ENCODE measurements at regions not wholly inside any gene's neighbourhood (a gene's known extent, or its start where the extent isn't known, plus 50 kb on each side); places are given as distances from the start of the nearest gene placed in this dataset.

DNA sequence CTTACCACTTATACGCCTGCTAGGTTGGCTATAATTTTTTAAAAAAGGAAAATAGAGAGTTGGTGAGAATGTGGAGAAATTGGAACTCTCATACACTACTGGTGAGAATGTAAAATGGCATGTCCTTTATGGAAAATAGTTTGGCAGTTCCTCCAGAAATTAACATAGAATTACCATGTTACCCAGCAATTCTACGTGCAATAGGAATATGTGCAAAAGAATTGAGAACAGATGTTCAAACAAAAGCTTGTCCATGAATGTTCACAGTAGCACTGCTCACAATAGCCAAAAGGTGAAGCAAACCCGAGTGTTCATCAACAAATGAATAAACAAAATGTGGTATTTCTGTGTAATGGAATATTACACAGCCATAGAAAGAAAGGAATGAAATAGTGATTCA lies 592.2 kb downstream of the DHX35 start:
- in situ Hi-C loops (cut with MboI; ENCODE audit: low sequenced_read_pairs), result no loop called here

- in situ Hi-C loops (cut with MboI; ENCODE audit: low sequenced_read_pairs), result no loop called here
Observed at GRCh38 chr20:39553120-39553519, 591.0 kb downstream of the DHX35 start.

DNA sequence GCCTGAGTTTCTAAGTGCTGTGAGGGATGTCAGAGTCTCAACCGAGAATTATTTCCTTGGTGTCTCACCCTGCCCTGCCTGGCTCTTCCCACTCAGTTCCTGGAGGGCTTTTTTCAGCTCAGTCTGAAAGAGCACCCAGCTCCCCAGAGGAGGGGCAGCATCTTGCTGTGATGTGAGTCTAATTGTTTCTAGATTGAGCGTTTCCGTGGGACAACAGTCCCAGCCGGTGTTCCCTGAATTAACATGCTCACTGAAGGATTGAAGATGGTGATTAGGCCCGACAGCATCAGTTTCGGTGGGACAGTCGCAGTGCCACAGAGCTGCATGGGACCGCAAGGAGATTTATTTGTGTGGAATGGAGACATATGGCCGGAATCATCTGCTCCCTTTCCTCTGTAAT lies 587.6 kb downstream of the DHX35 start:
- in situ Hi-C loops (cut with MboI; ENCODE audit: low sequenced_read_pairs), result no loop called here

DNA sequence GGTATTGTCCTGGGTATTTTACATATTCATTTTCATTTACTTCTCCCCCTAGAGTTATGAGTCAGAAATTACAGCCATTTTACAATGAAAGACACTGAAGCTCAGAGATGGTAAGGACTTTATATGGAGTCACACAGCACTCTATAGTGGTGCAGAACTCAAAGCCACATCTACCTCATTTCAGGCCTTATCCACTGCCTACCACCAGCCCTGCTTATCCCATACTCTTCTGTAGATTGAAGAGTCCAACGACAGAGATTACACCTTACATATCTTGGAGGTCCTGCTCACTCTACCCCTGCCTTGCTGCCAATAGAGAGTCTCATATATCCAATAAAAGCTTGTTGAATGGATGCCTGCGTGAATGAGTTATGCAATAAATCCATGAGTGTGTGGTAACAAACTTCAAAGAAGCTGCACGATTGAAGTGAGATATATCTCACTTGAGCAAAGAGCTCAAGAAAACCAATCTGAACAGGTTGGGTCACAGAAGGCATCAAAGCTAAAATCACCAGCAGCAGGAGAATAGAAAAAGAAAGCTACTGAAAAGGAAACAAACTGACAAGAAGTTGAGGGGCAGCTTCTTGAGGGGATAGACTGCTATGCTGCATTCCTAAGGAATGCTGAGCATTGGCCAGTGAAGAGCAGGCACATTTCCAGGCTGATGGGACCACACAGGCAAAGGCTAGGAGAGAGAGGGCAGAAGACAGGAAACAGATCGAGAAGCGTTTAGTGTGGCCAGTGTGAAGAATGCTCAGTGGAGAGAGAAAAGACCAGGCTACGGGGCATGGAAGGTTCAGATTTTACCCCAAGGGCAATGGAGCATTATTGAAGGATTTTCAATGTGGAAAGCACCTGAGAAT lies 585.6 kb downstream of the DHX35 start:
- in situ Hi-C loops (cut with MboI; ENCODE audit: low sequenced_read_pairs), result no loop called here

DNA sequence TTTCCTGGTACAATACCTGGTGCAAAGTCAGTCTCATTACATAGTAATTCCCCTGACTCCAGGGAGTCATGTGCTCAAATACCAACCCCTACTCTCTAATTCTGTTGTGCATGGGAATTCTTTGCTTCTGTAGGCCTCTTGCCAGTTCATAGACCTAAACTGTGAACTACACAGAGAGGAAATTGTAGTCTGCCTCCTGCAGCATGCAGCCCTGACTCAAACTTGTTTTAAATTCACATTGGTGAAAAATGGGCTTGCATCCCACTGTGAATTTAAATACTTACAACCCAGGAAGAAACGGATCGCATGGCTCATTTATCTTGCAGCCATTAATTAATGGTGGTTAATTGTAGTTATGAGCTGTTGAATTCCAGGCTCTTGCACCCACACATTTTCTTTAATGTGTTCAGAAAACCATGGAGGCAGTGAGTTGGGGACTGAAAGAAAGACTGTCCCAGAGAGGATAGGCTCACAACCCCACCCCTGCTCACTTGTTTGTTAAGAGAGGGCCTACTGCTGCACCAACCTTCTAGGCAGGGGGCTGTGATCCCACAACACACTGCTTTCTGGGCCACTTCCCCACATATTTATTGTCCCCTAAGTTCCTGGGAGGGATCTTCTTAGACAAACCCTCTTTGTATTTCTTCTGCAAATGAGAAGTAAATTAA lies 579.1 kb downstream of the DHX35 start:
- in situ Hi-C loops (cut with MboI; ENCODE audit: low sequenced_read_pairs), result no loop called here

GRCh38 chr20:39538317-39538716 lies 576.2 kb downstream of the DHX35 start:
- in situ Hi-C loops (cut with MboI; ENCODE audit: low sequenced_read_pairs), result no loop called here

DNA sequence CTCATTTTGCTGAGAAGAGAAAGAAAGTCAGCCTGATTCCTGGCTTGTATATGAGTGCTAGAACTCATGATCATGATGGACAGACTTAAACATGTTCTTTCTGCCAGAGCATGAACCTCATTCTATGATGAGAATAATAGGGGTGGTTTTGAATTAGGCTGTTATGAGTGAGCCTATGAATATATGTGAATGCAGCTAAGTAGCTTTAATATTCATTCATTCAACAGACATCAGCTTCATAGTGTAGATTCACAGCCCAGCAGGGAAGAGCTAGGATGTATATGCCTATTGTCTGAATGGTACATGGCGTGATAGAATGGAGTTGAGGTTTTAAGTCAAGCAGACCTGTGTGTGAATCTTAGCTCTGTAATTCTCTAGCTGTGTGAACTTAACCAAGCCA lies 573.2 kb downstream of the DHX35 start:
- in situ Hi-C loops (cut with MboI; ENCODE audit: low sequenced_read_pairs), result no loop called here

GRCh38 chr20:39534846-39535245 lies 572.7 kb downstream of the DHX35 start:
- in situ Hi-C loops (cut with MboI; ENCODE audit: low sequenced_read_pairs), result no loop called here

DNA sequence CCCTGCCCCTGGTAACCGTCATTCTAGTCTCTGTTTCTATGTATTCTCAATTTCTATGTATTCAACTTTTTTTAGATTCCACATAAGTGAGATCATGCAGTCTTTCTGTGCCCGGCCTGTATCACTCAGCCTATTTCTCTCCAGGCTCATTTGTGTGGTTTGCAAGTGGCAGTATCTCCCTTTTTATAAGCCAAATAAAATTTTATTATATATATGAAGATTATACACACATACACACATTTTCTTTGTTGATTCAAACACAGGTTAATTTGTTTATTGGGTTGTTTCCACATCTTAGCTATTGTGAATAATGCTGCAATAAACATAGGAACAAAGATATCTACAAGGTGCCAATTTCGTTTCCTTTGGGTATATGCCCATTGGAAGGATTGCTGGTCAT lies 571.7 kb downstream of the DHX35 start:
- in situ Hi-C loops (cut with MboI; ENCODE audit: low sequenced_read_pairs), result no loop called here

DNA sequence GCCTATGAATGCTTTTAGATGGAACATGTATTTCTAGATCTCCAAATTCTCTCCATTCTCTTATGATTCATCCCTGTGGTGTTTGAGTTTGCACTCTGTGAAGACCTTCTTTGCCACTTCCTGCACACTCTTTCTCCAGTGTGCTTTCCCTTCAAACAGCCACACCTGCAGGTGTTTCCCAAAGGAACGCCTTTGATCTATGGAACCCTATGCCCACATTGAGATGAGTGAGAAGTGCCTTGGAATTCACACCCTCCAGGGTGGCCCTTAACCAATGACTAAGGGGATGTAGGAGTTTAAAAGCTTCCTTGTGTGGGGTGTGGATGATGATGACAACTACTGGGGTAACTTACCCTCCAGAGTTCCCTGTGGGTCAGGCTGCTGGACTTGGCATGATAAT lies 570.1 kb downstream of the DHX35 start:
- in situ Hi-C loops (cut with MboI; ENCODE audit: low sequenced_read_pairs), result no loop called here

DNA sequence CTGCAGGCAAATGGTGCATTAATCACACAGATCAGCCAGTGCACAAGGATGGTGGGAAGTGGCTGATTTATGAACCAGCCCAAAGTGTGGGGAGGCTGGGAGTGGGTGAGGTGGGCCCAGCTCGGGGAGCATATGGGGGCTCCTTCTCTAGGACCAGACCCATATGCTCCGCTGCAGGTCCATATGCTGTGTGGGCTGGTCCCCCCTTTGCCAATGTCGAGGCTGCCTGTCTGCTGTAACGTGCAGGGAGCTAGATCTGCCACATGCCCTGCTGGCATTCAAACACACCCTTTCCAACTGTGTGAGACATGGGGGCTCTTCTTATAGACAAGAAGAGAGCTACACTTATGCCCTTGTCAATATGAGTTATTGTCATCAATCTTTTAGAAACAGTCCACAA lies 566.3 kb downstream of the DHX35 start:
- in situ Hi-C loops (cut with MboI; ENCODE audit: low sequenced_read_pairs), result no loop called here

- in situ Hi-C loops (cut with MboI; ENCODE audit: low sequenced_read_pairs), result no loop called here
Observed at GRCh38 chr20:39524371-39524911, 562.3 kb downstream of the DHX35 start.

DNA sequence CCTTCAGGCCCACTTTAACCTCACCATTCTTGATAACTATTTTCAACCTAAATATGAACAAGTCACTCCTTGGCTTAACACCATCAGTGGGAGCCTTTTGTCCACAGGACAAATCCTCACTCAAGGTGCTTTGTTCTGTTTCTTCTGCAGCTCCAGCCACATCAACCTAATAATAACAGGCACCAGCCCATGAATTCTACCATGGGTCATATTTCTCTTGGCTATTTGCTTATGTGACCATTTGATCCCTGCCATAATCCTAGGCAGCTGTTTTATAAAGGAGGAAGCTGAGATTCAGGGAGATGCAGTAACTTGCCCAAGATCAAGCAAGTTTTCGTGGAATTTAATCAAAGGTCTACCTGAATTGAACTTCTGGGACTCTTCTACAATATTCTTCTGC lies 561.3 kb downstream of the DHX35 start:
- in situ Hi-C loops (cut with MboI; ENCODE audit: low sequenced_read_pairs), result no loop called here

DNA sequence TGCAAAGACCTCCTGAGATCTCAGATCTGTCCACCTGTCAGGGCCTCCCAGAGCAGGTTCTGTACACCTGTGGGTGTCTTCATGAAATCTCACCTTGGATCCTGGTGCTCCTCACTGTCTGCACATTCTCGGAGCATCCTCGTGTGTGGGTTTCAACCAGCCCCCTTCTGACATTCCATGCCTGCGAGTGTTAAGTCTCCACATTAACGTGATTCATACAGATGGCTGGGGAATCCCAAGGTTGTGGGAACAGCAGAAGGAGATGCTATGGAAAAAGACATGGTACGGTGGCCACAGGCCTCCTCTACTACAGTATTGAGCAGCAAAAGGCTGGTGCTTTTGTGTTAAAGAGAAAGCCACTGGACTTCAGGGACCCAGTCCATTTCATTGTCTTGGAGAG lies 556.5 kb downstream of the DHX35 start:
- in situ Hi-C loops (cut with MboI; ENCODE audit: low sequenced_read_pairs), result no loop called here

DNA sequence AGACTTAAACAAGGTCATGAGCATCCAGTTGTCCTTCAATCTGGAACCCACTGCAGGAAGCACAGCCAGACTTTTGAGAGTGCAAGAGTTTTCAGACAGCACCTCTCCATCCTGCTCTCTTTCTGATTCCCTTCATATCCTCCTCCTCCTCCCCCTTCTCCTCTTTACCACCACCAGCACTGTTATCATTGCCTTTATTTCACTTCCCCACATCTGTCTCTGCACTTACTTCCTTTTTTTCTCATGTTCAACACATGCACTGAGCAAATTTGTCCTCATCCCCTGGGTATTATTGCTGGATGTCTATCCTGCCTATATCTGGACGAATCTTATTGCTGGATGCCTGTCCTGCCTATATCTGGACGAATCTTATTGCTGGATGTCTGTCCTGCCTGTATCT lies 554.8 kb downstream of the DHX35 start:
- in situ Hi-C loops (cut with MboI; ENCODE audit: low sequenced_read_pairs), result no loop called here

GRCh38 chr20:39504710-39505094 lies 542.6 kb downstream of the DHX35 start:
- in situ Hi-C loops (cut with MboI; ENCODE audit: low sequenced_read_pairs), result no loop called here

DNA sequence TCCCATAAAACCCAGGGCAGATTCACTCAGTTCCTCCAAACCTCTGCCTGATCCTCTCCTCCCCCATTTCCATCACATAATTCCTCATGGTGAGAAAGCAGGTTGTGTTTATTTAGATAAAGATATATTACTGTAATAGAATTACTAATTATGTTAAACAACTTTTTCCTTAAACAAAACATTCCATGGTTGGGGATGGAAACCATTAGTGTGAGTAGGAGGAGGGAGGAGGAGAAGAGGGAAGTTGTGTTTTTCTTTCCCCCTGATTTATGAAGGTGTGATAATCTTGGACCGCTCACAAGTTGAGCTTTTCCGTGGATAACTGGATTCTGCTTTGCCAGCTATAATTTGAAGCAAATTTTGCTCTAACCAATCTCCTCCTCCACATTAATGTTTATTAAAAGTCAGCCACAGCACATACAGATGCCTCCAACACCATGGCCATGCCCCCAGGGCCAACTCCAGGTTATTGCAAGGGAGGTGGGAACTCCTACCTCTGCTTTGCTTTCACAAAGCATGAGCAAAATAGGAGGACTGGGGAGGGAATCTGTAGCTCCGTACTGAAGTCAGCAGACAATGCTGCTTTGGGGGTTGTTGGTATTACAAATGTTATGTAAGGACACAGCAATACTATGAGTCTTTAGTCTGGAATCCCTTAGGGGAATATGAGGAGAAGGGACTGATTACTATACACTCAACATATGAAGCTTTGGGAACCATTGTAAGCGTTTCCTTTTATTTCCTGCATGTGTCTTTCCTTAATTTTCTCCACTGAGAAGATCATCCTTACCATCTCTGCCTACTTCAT lies 542.0 kb downstream of the DHX35 start:
- in situ Hi-C loops (cut with MboI; ENCODE audit: low sequenced_read_pairs), result no loop called here

DNA sequence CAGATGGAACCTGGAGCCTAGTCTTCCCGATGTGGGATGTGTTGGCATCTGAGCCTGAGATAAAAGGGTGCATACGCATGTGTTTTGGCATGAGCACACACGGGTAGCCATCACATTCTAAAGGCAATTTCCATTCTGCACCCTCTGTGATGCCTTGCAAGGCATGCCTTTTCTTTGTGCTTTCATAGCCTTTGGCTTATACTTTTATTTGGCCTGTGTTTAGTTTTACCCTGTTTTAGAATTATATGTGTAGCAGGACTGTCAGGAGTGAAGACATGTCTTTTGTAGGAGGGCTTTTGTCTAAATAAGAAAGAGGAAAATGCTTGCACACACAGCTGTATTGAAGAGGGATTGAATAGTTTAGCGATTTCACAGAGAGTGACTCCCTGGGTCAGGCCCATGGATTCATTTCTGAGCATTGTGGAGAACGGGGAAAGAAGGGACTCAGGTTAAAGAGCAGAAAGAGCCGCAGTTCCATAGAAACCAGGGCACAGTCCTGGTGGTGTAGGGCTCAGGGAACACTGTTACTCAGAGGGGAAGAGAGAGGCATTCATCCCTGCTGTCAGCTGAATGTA lies 530.2 kb downstream of the DHX35 start:
- in situ Hi-C loops (cut with MboI; ENCODE audit: low sequenced_read_pairs), result no loop called here

DNA sequence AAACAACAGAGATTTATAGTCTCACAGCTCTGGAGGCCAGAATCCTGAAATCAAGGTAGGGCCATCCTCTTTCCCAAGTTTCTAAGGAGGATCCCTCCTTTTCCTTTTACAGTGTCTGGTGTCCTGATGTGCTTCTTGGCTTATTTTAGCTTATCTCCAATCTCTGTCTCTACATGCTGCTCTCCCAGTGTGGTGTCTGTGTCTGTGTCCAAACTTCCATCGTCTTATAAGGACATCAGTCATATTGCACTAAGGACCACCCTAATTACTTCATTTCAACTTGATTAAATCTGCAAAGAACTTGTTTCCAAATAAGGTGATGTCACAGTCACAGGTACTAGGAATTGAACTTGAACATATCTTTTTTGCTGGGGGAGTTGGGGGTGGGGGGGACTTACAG lies 529.6 kb downstream of the DHX35 start:
- in situ Hi-C loops (cut with MboI; ENCODE audit: low sequenced_read_pairs), result no loop called here

DNA sequence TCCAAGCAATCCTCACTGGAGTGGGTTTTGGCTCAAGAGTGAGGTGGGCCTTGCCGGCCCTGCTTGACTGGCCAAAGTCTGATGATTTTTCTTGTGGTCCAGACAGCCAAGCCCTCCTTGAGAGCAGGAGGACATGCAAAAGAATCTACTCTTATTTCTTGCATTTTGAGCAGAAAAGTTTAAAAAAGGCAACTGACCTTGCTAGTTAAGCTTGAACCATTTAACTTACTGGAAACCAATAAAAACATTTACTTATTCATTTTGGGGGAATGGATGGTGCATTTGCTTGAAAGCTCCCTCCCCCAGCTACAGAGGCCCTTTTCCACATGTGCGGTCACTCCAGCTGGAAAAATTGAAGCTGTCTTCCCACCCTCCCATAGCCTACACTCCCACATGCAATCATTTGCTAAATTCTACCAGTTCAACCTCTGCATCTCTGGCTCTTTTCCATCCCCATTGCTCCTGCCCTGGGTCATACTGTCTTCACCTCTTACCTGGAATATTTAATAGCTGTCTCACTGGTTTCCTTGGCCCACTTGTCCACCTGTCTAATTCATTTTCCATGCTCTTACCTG lies 527.9 kb downstream of the DHX35 start:
- in situ Hi-C loops (cut with MboI; ENCODE audit: low sequenced_read_pairs), result no loop called here
